ENCODE measurements at regions not wholly inside any gene's neighbourhood (a gene's known extent, or its start where the extent isn't known, plus 50 kb on each side); places are given as distances from the start of the nearest gene placed in this dataset.

GRCh38 chr19:13669780-13670355 is 94.5 kb upstream of the MRI1 start:
- TF ChIP-seq MAX (CRISPR knock-in tag; IDR thresholded peaks at IDR 0.05) (no peak), CTCF (IDR thresholded peaks at IDR 0.05) (no peak), TCF7 (CRISPR knock-in tag; IDR thresholded peaks at IDR 0.05; ENCODE audit: low read depth) (no peak), SMAD3 (CRISPR knock-in tag; IDR thresholded peaks at IDR 0.05; ENCODE audit: borderline replicate concordance) (no peak), CREM (CRISPR knock-in tag; IDR thresholded peaks at IDR 0.05) (no peak), SMAD4 (CRISPR knock-in tag; IDR thresholded peaks at IDR 0.05) (no peak), AFF4 (CRISPR knock-in tag; IDR thresholded peaks at IDR 0.05; ENCODE audit: borderline replicate concordance) (no peak), FOXJ3 (CRISPR knock-in tag; IDR thresholded peaks at IDR 0.05; ENCODE audit: borderline replicate concordance) (no peak), HMGXB4 (CRISPR knock-in tag; IDR thresholded peaks at IDR 0.05) (no peak), USF2 (CRISPR knock-in tag; IDR thresholded peaks at IDR 0.05) (no peak), MLX (CRISPR knock-in tag; IDR thresholded peaks at IDR 0.05) (no peak), NR2C2 (CRISPR knock-in tag; IDR thresholded peaks at IDR 0.05) (no peak), ERG (CRISPR knock-in tag; IDR thresholded peaks at IDR 0.05) (no peak)

All from WTC11 (cell line).